ENCODE measurements at regions not wholly inside any gene's neighbourhood (a gene's known extent, or its start where the extent isn't known, plus 50 kb on each side); places are given as distances from the start of the nearest gene placed in this dataset.

DNA sequence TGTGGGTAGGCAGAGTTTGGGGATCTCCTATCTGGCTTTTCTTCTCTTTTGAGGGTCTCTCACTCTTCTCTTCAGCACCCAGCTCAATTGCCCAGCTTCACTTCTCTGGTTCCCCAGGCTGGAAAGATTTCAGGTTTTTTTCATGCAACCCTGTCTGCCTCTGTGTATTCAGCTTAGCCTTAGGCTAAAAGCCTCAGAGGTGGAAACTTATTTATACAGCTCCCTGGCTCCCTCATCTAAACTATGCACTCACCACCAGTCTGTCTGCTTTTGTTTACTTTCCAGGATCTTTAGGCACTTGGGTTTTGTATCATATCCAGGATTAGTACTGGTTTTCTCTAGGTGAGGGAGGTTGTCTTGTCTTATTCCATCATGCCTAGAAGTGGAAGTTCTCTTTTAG, 540.2 kb upstream of the TRPC7 start:
- TF ChIP-seq CTCF (IDR thresholded peaks at IDR 0.05) (no peak), POLR2A (IDR thresholded peaks at IDR 0.05) (no peak)
